Mesothelial cell of epicardium (in vitro differentiated cells): ENCODE measurements at regions not wholly inside any gene's neighbourhood (a gene's known extent, or its start where the extent isn't known, plus 50 kb on each side); places are given as distances from the start of the nearest gene placed in this dataset.

Experiments
- DNase-seq, 2 experiments: peaks; one replicate each; pipeline ENCODE4 v3.0.0; 2021; ENCODE audit warnings: low spot score in 2 of 2; ENCODE audit not compliant: unreplicated experiment in 2 of 2
- H3K27ac Mint-ChIP-seq: 2 replicates; pipeline ENCODE4 v1.8.0; 2021; ENCODE audit warnings: mixed read lengths
- H3K27me3 Mint-ChIP-seq: 2 replicates; pipeline ENCODE4 v1.8.0; 2021; ENCODE audit warnings: low read depth, mixed read lengths
- H3K36me3 Mint-ChIP-seq: 2 replicates; pipeline ENCODE4 v1.8.0; 2021; ENCODE audit warnings: mixed read lengths
- H3K4me1 Mint-ChIP-seq: 2 replicates; pipeline ENCODE4 v1.8.0; 2021; ENCODE audit warnings: mixed read lengths
- H3K4me3 Mint-ChIP-seq: 2 replicates; pipeline ENCODE4 v1.8.0; 2021; ENCODE audit warnings: mild to moderate bottlenecking, moderate library complexity, mixed read lengths
- H3K9me3 Mint-ChIP-seq: 2 replicates; pipeline ENCODE4 v1.8.0; 2021; ENCODE audit warnings: mixed read lengths
- TF ChIP-seq, protein P1 (sequence below): fragments of 200-600 bp; sonication (generic); IDR thresholded peaks from one replicate; pipeline ENCODE4 v1.5.0; 2021; ENCODE audit warnings: antibody characterized with exemption; ENCODE audit not compliant: unreplicated experiment

DNA sequence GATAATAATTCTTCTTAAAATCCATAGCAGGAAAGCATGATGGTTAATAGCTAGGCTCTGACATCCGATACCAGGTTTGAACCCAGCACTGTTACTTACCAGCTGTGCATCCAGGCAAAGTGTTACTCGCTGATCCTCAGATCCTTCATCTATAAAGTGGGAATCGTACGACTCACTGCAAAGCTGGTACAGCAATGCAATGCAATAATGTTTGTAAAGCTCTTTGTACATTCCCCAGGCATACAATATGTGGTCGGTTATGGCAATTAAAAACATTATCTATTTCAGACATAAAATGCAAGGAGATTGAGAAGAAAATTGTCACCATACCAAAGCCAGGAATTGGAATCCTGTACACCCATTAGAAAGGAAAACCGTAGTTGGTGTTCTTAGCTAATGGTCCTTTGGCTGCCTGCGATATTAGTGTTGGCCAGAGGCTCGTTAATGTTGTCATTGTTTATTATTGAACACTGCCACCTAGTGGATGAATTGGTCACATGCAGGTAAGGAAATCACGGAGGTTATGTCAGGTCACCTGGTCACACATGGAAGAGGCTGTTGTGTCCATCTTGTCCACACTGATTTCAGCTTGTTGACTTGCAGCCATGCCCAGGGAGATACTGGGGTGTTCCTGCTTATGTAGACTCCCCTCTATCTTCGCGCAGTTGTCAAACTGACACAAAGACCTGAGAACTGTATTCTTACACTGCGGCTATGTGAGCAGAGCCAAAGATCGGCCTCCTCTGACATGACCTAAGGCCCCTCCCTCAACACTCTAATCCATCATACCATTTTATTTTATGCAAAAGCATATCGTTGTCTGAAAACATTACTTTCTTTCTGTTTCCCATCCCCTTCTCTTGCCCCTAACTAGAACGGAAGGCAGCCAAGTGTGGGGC, 87.5 kb upstream of the PPP2R2B start:
- Mint-ChIP-seq H3K4me3 (no peak overlapping the region), H3K9me3 (no peaks in the 10 kb centered on the region), H3K4me1 (peaks cover 3% of the 10 kb centered on the region), H3K36me3 (no peaks in the 10 kb centered on the region), H3K27ac (no peak overlapping the region), H3K27me3 (no peaks in the 10 kb centered on the region)
- peak in 1 of 2 experiments; percentile 58 for DNase-seq
- TF ChIP-seq, protein P1, sequence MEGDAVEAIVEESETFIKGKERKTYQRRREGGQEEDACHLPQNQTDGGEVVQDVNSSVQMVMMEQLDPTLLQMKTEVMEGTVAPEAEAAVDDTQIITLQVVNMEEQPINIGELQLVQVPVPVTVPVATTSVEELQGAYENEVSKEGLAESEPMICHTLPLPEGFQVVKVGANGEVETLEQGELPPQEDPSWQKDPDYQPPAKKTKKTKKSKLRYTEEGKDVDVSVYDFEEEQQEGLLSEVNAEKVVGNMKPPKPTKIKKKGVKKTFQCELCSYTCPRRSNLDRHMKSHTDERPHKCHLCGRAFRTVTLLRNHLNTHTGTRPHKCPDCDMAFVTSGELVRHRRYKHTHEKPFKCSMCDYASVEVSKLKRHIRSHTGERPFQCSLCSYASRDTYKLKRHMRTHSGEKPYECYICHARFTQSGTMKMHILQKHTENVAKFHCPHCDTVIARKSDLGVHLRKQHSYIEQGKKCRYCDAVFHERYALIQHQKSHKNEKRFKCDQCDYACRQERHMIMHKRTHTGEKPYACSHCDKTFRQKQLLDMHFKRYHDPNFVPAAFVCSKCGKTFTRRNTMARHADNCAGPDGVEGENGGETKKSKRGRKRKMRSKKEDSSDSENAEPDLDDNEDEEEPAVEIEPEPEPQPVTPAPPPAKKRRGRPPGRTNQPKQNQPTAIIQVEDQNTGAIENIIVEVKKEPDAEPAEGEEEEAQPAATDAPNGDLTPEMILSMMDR: peak; percentile 98

DNA sequence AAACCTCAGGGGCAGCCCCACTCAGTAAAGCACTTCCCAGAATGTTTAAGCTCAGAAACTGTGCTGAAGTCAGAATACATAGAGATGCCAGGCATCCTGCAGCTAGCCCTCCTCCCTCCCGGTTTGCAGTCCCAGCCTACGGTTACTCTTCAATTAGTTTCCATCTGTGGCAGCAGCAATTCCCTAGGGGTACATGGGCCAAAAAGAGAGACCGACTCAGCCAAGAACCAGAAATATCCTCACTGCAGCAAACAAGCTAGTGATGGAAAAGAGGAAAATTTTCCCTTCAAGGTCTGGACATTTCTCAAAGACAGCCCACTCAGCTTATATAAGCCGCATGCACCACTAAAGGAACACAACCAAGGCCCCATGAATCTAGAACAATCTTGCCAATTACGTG, 89.1 kb upstream of the PPP2R2B start:
- no peak for DNase-seq
- no peak overlapping the region for H3K27ac Mint-ChIP-seq
- peaks cover 3% of the 10 kb centered on the region for H3K4me1 Mint-ChIP-seq
- H3K9me3 Mint-ChIP-seq: no peaks in the 10 kb centered on the region
- H3K4me3 Mint-ChIP-seq: no peak overlapping the region
- no peaks in the 10 kb centered on the region for H3K36me3 Mint-ChIP-seq
- no peaks in the 10 kb centered on the region for H3K27me3 Mint-ChIP-seq
- TF ChIP-seq, protein P1: no peak

DNA sequence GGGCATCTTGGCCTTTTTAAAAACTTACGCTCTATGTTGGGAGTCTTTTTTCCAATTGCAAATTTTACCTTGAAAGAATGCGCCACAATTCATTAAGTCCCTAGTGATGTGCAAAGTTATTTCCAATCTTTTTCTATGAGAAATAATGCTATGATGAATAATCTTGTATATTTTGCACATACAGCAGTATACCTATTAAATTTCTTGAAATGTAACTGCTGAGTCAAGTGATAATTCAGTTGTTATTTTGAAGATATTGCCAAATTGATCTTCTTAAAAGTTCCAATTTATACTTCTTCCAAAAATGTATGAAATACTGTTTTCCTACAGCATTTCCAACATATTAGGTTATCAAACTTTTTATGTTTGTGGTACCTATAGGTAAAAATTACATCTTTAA, 92.8 kb upstream of the PPP2R2B start:
- Mint-ChIP-seq H3K9me3 (peaks cover 10% of the 10 kb centered on the region), H3K36me3 (no peaks in the 10 kb centered on the region), H3K4me1 (no peaks in the 10 kb centered on the region), H3K27ac (no peak overlapping the region), H3K4me3 (no peak overlapping the region), H3K27me3 (no peaks in the 10 kb centered on the region)
- no peak for DNase-seq
- TF ChIP-seq, protein P1: no peak

DNA sequence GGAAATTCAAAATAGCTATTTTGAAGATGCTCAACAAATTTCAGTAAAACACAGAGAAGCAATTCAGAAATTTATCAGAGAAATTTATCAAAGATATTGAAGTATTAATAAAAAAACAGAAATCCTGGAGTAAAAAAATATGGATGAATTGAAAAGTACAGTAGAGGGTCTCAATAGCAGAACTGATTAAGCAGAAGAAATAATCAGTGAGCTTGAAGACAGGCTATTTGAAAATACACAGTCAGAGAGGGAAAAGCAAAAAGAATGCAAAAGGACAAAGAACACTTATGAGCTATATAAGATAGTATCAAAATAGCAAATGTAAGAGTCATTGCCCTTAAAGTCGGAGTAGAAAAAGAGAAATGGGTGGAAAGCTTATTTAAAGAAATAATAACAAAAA, 107.9 kb upstream of the PPP2R2B start:
- TF ChIP-seq, protein P1: no peak
- no peak overlapping the region for H3K27ac Mint-ChIP-seq
- DNase-seq: no peak
- peaks cover 2% of the 10 kb centered on the region for H3K27me3 Mint-ChIP-seq
- peaks cover 3% of the 10 kb centered on the region for H3K36me3 Mint-ChIP-seq
- no peaks in the 10 kb centered on the region for H3K4me1 Mint-ChIP-seq
- no peak overlapping the region for H3K4me3 Mint-ChIP-seq
- peaks cover 58% of the 10 kb centered on the region for H3K9me3 Mint-ChIP-seq

DNA sequence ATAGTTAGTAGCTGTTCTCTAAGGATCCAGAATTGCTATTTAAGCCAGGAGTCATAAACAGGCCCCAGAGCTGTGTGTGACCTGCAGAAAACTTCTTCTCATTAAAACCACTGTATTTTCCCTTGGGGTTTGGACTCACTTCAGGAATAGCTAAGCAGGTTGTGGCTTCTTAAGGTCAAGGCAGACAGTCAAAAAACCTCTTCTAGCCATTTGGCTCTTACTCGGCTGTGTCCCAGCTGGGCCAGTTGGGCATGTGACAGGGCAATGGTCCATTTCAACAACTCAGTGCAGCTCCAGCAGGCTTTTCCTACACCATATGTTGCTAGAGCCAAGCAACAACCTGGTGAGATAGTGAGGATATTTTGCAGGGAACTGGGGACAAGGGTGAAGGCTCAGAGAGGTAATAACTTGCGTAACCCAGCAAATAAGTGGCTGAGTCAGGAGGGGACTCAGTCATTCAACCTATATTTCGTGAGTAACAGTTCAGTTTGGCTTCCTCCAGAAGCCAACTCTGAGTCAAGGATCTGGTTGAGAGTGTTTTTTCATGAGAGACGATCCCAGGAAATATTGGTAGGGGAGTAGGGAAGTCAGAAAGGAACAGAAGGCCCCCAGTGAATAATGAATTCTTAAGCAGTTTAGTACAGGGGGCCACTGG, 115.4 kb upstream of the PPP2R2B start:
- DNase-seq: no peak
- peaks cover 23% of the 10 kb centered on the region for H3K9me3 Mint-ChIP-seq
- TF ChIP-seq, protein P1: no peak
- no peaks in the 10 kb centered on the region for H3K36me3 Mint-ChIP-seq
- H3K27ac Mint-ChIP-seq: no peak overlapping the region
- no peak overlapping the region for H3K4me3 Mint-ChIP-seq
- peaks cover 7% of the 10 kb centered on the region for H3K4me1 Mint-ChIP-seq
- peaks cover 6% of the 10 kb centered on the region for H3K27me3 Mint-ChIP-seq
